Activated CD4-positive, alpha-beta T cell treated with anti-CD3 and anti-CD28 coated beads for 24 hours (primary cell): ENCODE measurements at regions not wholly inside any gene's neighbourhood (a gene's known extent, or its start where the extent isn't known, plus 50 kb on each side); places are given as distances from the start of the nearest gene placed in this dataset.

ENCODE experiments used
- DNase-seq, 2 donors: peaks; one replicate each; pipeline ENCODE4 v3.0.0-alpha.2; 2020; ENCODE audit warnings: low read depth in 2 of 2

DNA sequence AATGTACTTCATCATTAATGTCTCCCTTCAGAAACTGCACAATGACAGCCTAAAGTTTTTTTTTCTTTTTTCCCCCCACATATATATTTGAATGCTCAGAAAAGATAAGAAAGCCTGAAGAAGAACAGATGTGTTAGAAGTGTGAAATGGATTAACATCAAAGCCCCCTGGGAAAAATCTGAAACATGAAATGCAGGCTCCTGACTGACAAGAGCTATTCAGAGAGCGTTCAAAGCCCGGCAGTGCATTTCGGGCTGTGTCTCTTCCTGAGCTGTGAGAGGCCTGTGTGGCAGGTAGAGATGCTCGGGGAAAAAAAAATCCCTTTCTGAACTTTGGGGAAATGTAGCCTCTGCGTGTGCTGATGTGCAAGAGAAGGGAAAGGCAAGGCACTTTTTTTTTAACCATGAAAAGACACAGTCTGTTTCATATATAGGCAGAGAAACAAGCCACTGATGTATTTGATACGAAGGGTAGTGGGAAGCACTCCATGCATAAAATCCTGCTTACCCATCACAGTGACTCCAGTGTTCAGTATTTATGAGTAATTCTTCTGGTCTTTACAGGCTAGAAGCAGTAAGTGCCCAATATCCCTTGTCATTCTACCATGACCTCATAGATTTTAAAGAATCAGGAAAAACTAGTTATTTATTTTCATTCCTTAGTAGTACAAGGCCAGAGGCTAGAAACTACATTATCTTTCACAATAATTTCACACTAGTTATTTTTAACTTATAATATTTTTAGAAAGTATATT lies 1574.2 kb upstream of the PIK3C3 start:
- no peak for DNase-seq

DNA sequence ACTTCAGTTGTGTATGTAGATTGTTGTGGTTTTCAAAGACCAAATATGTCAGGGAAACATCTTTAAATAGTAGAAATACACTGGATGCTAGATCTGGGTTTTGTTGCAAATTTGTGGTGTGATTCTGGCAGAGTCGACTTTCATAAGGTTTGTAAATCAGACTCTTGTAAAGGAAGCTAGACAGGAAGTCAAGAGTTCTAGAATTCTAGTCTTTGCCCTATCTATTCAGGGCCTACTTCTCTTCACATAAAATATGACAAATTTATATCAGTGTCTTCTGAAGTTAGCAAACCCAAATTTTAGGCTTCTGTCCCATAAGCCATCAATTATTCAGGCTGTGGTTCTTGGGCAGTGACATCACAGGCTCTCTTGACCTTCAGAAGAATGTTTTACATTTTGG lies 1579.2 kb upstream of the PIK3C3 start:
- no peak for DNase-seq

DNA sequence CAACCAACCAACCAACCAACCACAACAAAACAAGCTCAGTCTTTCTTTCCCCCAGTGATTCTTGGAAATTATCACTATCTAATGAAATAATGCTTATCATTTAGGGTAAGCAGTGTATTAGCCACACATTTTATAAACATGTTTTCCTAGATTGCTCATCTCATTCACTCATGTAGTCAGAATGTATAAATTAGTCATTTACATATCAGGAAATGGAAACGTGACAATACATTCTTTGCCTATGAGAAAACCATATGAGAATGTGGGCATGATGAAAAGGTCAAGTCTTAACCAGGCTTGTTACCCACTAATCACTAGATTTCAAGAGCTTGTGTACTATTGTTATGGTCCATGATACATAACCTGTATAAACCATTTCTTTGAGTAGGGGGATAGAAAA lies 1583.4 kb upstream of the PIK3C3 start:
- no peak for DNase-seq

DNA sequence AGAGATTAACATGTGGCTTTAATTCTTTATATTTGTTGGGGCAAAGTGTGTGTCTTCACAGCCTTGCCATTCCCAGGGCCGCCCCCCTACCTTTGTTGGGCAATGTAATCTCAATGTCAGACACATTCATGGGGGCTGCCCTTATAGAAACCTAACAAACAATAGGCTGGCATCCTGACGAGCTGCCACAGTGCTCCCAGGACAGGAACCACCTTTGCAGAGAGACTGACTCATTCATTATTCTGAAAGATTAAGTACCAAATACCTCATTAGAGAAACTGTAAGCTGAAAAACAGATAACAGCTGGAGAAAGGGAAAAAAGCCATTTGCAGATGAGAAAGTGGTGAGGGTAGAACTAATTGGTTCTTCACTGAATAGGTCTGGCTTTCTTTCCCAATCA lies 1587.5 kb upstream of the PIK3C3 start:
- DNase-seq: no peak

DNA sequence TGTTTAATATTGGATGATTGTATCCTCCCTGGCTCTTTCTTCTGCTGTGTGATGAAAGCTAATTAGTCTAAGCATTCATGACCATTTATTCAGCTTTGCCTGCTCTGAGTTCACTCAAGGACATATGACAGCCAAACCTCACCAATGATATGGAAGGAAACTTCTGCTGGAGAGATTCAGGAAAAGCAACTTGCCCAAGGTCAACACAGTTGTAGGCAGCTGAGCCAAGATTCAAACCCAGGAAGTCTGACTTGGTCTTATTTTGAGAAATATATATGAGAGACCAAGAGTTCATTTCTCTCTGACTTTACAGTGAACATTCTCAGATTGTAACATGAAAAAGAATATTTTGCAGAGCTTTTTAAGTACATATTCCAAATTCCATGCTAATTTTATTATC lies 1588.5 kb upstream of the PIK3C3 start:
- no peak for DNase-seq

DNA sequence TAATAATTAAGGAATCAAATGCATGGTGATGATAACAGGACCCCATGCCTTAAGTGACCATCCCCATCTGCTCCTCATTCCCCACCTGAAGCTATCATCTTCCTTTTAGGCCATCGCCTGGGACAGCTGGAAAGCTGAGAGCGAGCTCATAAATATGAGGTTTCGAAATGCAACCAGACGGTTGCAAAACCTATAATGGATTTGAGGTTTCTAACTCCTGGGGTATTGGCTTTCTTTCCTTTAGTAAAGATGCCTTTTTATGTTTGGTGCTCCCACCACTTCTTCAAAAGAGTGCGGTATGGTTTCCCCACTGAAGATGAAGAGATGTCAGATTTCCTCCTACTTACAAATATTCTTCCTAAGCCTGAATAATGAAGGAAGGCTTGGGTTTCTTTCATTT lies 1589.5 kb upstream of the PIK3C3 start:
- DNase-seq: no peak

DNA sequence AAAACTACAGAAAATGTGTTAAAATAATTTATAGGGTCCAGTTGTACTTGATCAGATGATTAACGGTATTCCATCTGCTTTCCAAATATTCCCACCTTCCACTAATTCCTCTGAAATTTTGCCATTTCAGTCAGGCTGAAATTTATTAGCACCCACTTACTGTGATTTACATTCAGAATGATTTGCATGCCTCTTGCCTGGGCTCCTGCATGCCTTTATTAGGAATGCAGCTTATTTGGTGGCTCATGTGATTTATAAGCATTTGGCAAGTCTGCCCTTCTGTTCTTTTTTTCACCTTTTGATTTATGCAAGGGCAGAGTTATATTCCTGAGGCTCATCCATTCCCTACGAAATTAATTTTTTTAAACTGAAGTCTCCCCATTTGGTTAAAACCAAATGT lies 1594.5 kb upstream of the PIK3C3 start:
- DNase-seq: no peak

DNA sequence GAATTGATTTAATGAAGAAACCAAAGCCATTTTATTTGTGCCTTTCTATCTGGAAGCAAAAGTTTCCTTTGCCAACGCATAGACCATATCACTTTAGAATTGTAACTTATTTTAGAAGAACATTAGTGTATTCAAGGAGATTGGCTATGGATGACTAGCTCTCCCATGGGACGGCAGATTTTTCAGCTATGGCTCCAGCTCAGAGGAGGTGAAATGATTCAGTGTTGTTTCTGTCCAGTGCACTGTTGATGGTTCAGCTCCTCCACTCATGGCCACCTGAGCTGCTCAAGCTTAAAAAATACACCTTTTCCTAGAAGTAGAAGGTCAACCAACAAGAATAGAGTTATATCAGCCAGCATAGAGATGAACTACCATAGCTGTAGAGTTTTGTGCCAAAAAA lies 1597.5 kb upstream of the PIK3C3 start:
- DNase-seq: no peak

DNA sequence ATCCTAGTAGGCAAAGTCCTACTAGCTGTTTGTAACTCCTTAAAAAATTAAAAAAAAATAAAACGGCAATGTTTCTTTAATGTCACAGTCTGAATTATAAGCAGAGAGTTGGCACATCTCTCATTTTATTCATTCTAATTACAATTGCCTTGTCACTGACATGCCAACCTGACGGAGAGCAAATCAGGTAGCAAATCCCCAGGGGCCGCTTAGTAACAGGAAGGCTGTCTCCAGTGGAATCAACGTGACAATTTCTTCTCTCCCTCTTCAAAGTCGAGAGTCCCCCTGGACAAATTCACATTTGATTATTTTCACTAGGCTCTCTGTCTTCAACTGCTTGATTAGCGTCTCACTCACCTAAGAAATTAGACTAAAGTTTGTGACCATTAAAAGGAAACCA lies 1598.9 kb upstream of the PIK3C3 start:
- DNase-seq: no peak

DNA sequence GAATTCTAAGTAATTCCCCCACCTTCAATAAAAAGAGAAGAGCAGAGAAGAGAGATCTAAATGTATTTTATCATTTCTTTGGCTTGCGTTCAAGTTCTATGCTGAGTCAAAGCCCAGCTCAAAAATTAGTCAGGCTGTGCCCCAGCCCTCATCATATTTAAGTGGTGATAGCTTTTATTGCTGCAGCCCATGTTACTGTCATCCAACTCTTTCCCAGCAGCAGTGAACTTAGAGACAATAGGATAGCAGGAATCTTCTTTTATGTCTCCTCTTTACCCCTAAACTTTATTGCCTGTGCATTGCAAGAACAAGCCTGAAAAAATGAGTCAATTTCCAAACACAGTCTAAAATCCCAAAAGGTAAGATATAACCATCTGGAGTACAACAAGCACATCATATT lies 1599.3 kb upstream of the PIK3C3 start:
- DNase-seq: no peak

DNA sequence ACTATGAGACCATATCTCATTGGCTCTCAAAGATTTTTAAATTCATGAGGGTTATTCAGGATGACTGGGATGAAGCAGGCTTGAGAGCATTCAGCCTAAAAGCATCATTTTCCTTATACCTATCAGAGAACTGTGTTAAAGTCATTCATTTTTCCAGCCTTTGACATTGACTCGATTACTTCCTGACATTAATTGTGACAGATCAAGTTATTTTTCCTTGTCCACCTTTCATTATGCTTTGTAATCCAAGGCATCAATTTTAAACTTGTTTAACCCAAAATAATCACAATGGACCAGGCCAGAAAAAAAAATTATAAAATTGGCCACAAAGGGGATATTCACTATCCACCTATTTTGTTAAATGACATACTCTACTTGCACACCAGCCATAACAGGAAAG lies 1606.8 kb upstream of the PIK3C3 start:
- no peak for DNase-seq

DNA sequence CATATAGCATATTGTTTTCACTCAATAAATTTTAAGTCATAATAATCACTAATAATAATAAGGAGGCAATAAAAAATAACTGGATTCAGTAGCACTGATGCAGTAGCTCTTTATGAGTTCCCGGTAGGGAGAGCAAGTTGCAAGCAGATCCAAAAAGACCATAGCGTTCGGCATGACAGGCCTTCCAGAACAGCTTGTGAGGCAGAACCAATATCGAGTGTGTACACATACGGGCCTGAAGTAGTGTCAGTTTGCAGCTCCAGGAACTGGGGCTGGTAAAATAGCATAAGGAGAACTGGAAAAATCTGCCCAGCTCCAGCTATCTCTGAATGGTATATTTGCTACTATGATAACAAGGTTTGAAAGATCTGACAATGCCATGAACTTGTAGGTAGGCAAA lies 1607.8 kb upstream of the PIK3C3 start:
- no peak for DNase-seq

DNA sequence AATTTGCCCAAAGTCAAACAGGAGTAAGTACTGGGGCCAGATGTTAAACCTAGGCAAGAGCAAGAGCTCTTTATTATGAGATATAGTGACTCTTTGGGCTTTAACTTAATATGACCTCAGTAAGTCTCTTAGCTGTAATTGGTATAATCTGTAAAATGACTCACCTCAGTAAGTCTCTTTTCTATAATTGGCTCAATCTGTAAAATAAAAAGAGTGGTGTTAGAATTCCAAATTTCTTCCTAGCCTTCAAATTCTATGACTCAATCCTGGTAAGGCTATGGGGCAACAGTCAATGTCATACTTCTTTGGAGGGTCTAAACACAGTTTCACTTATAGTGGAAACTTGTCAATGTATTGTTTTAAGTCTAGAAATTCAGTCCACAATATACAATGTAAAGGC lies 1608.9 kb upstream of the PIK3C3 start:
- no peak for DNase-seq

DNA sequence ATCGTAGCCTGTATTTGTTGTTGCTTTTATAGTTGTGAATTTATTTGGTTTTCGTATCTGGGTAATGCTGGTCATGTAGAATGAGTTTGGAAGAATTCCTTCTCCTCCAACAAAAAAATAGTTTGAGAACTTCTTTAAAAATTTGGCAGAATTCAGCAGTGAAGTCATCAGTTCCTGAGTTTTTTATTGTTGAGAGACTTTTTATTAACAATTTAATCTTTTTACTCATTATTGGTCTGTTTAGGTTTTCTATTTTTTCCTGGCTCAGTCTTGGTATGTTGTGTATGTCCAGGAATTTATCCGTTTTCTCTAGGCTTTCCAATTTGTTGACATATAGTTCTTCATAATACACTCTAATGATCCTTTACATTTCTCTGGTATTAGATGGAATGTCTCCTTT lies 1613.3 kb upstream of the PIK3C3 start:
- no peak for DNase-seq

DNA sequence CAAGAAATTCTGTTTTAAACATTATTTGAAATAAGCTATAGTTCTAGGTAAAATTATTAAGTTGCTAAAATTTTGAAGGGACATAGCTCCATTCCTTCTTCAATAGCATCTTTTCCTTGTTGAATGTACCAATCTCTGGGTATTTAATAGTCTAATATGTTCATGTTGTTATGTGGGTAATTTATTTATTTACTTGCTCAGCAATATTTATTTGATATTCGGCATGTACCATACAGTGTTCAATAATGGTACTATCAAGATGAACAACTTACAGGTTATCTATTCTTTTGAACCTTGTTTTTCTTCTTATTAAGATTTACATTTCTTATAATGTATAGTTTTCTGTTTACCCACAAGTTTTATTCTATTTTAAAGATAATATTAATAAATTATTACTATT lies 1616.8 kb upstream of the PIK3C3 start:
- no peak for DNase-seq

DNA sequence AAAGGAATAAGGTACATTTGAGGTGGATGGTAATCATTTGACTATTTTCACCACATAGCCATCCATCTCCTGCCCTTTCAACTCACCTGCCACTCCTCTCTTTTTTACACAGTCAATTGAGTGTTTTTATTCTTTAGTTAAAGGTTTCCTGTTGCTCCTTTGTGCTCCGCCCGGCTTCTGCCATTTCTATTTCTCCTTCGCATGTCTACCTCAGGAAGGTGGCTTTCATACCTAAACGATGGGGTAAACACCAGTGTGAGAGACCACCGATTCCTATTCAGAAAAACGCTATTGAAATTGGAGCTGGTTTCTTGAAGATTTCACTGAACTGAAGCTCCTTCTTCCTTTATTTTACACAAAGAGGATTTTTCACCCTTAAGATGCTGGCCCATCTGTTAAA lies 1628.0 kb upstream of the PIK3C3 start:
- DNase-seq: no peak

DNA sequence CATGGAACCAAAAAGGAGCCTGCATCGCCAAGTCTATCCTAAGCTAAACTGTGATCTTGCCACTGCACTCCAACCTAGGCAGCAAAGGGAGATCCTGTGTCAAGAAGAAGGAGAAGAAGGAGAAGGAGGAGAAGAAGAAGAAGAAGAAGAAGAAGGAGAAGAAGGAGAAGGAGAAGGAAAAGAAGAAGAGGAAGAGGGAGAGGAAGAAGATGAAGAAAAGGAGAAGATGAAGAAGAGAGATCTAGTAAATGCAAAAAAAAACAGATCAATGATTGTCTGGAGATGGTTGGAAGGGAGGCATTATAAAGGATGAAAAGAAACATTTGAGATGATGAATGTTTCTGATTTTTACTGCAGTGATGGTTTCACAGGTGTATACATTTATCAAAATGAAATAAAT lies 1629.0 kb upstream of the PIK3C3 start:
- no peak for DNase-seq

DNA sequence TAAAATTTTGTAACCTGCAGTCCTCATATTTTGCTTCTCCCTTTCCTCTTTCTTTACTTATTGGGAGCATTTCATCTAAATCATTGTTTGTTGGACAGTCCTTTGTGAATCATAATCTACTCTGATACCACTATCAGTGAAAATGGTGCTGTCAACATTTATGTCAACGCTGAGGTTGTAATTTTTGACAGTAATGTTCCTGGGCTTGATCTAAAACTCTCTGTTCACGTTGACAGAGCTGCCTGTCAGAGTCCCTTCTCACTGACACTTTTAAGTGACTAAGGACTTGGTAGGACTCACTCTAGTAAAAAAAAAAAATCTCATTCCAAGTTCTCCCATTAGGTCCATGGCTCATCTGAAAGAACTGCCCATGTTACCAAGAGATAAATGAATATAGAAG lies 1640.8 kb upstream of the PIK3C3 start:
- DNase-seq: no peak

DNA sequence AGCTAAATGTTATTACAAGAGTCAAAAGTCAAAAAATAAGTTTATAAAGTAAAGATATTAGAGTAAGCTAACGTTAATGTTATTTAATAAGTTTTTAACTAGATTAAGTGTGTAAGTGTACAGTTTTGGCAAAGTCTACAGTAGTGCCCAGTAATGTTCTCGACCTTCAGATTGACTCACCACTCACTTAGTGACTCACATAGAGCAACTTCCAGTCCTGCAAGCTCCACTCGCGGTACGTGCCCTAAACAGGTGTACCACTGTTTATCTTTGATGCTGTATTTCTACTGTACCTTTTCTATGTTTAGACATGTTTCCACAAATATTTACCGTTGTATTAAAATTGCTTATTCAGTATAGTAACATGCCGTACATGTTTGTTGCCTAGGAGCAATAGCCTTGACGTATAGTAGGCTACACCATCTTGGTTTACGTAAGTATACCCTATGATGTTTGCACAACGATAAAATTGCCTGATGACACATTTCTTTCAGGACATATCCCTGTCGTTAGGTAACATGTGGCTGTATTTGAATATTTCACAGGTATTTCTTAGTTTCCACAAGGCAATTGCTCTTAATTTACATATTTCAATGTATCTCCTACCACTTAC lies 1641.9 kb upstream of the PIK3C3 start:
- no peak for DNase-seq

DNA sequence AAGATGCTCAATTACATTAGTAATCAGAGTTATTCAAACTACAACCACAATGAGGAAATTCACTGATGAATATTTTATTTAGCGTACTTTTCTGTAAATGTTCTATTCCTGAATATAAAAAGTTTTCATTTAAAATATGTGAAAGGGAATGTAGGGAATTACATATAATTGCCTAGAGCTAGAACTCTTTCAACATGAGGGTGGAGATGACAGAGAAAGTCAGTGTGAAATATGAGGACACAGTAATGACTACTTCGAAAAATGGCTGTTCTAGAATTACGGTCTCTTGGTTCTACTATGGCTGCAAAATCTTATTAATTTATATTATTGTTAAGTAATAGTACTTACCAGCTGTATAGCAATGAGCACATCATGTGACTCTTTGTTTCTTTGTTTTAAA lies 1647.4 kb upstream of the PIK3C3 start:
- no peak for DNase-seq

DNA sequence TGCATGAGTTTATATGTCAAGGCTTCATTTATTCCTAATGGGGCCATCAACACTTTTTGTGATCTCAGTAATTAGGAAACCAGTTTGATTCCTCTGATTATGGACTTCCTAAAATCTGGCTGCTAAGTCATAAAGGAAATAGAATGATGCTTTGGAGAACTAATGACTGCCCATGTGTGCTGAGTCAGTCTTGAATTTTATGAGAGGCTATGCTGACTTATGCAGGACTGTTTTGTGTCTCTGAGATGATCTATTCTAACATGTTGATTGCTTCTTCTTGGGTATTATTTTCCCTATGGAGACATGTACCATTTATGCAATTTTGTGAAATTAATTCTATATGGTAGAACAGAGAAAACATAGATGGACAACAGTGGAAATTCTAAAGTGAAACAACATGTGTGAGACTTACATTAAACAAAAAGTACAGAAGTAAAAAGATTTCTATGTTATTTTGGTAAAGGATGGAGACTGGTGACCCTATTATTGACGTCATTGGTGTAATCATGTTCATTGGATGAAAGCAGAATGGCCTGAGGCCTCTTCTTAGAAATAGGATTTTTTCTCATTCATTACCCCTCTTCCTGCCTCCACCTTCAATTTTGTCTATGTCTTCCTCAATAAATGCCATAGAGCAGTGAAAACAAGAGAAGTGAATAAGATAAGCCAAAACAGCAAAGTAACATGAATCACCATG lies 1658.2 kb upstream of the PIK3C3 start:
- no peak for DNase-seq

DNA sequence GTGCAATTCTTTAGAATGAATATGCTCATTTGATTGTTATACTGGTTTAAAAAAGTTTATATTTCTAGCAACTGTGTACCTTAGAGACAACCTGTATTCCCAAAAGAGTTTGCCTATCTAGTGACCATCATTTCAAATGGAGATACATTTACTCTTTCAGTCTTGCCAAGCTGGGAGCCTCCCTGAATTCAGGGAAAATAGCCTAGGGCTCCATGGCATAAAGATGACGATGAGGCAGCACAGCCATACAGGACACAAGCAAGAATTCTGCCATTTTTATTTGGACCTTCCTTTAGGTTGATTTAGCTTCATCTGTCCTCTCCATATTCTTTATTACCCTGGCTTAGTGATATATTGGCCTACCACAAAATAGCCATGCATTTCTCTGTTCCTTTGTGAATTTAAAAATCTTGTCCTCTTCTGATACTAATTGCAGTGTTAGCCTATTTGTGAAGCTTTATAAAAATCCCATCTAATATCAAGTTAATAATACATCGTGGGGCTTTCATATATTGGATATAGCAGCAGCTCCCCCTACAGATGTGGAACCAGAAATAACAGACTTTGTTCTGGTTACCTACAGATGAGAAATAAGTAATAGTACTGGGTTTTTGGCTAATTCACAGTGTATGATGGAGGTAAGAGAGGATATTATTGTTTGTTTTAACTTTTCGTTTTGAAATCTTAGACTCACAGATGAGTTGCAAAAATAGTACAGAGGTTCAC lies 1661.9 kb upstream of the PIK3C3 start:
- DNase-seq: no peak

DNA sequence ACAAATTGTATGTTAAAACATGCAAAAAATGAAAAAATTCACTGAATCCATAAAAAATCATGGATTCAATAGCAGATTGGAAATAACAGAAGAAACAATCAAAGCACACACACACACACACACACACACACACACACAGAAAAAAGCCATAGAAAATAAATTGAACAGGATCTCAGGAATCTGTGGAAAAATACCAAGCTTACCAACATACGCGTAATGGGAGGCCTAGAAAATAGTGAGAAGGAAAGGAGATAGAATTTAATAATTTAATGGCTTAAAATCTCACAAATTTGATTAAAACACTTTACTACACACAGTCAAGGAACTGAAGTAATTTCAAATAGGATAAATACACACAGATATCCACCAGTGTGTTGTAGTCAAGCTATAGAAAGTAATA lies 1671.5 kb upstream of the PIK3C3 start:
- DNase-seq: no peak
